ENCODE measurements at regions not wholly inside any gene's neighbourhood (a gene's known extent, or its start where the extent isn't known, plus 50 kb on each side); places are given as distances from the start of the nearest gene placed in this dataset.

- no peak for TF ChIP-seq POLR2A (IDR thresholded peaks at IDR 0.05; ENCODE audit: low read depth, low read length)
- TF ChIP-seq POLR2AphosphoS5 (IDR thresholded peaks at IDR 0.05; ENCODE audit: low read depth, low read length) = no peak
- TF ChIP-seq TAF1 (IDR thresholded peaks at IDR 0.05; ENCODE audit: low read depth, low read length) = no peak
- no peak for TF ChIP-seq PAX5 (IDR thresholded peaks at IDR 0.05; ENCODE audit: insufficient read depth, low read length, severe bottlenecking)
Measured at GRCh38 chr4:66182636-66183035, 512.3 kb upstream of the EPHA5 start.
